T-helper 9 cell (primary cell): ENCODE measurements at regions not wholly inside any gene's neighbourhood (a gene's known extent, or its start where the extent isn't known, plus 50 kb on each side); places are given as distances from the start of the nearest gene placed in this dataset.

ENCODE experiments used
- DNase-seq: peaks from one replicate; pipeline ENCODE4 v3.0.0-alpha.2; 2020

- DNase-seq = no peak
Measured at GRCh38 chr5:109917154-109917546, 227.4 kb downstream of the MAN2A1 start.

- no peak for DNase-seq
Measured at GRCh38 chr5:109917966-109918365, 228.2 kb downstream of the MAN2A1 start.

GRCh38 chr5:109920736-109921135 lies 231.0 kb downstream of the MAN2A1 start:
- no peak for DNase-seq

- DNase-seq = peak; percentile 13
Measured at GRCh38 chr5:109921735-109922380, 232.1 kb downstream of the MAN2A1 start.

GRCh38 chr5:109922381-109922995 lies 232.8 kb downstream of the MAN2A1 start:
- no peak for DNase-seq

GRCh38 chr5:109923205-109923604 lies 233.5 kb downstream of the MAN2A1 start:
- DNase-seq = no peak

GRCh38 chr5:109924237-109925107 lies 234.7 kb downstream of the MAN2A1 start:
- DNase-seq = no peak

GRCh38 chr5:109927639-109928038 lies 237.9 kb downstream of the MAN2A1 start:
- no peak for DNase-seq

GRCh38 chr5:109928046-109928445 lies 238.3 kb downstream of the MAN2A1 start:
- DNase-seq = no peak

GRCh38 chr5:109928811-109929210 lies 239.1 kb downstream of the MAN2A1 start:
- DNase-seq = no peak

GRCh38 chr5:109929376-109929775 lies 239.6 kb downstream of the MAN2A1 start:
- DNase-seq = no peak

GRCh38 chr5:109929911-109930310 lies 240.2 kb downstream of the MAN2A1 start:
- no peak for DNase-seq

- no peak for DNase-seq
Measured at GRCh38 chr5:109931049-109931780, 241.5 kb downstream of the MAN2A1 start.

- no peak for DNase-seq
Measured at GRCh38 chr5:109935833-109936490, 246.2 kb downstream of the MAN2A1 start.

GRCh38 chr5:109936996-109937395 lies 247.3 kb downstream of the MAN2A1 start:
- DNase-seq = no peak

- no peak for DNase-seq
Measured at GRCh38 chr5:109937951-109938350, 248.2 kb downstream of the MAN2A1 start.

GRCh38 chr5:109938453-109938852 lies 248.7 kb downstream of the MAN2A1 start:
- DNase-seq = no peak

GRCh38 chr5:109939116-109939682 lies 249.5 kb downstream of the MAN2A1 start:
- DNase-seq = no peak

GRCh38 chr5:109942646-109943045 lies 252.9 kb downstream of the MAN2A1 start:
- no peak for DNase-seq

- DNase-seq = no peak
Measured at GRCh38 chr5:109943701-109944235, 254.0 kb downstream of the MAN2A1 start.

GRCh38 chr5:109944461-109944860 lies 254.7 kb downstream of the MAN2A1 start:
- DNase-seq = no peak
